Fibroblast of lung (primary cell): ENCODE measurements at regions not wholly inside any gene's neighbourhood (a gene's known extent, or its start where the extent isn't known, plus 50 kb on each side); places are given as distances from the start of the nearest gene placed in this dataset.

Source experiments
- DNase-seq, 2 donors: peaks; one replicate each; pipeline versions ENCODE4 v3.0.0 to v3.0.0-alpha.2; 2010; ENCODE audit warnings: low read depth in 2 of 2
- H2AFZ ChIP-seq: 2 replicates; pipeline ENCODE4 v1.5.1; 2012; ENCODE audit warnings: low read length, control low read depth, inconsistent platforms
- H3K27ac ChIP-seq: 2 replicates; pipeline ENCODE4 v1.5.1; 2011; ENCODE audit warnings: low read length, control low read depth; ENCODE audit not compliant: insufficient read depth
- H3K27me3 ChIP-seq: 2 replicates; pipeline ENCODE4 v1.5.1; 2011; ENCODE audit warnings: mild to moderate bottlenecking, low read length; ENCODE audit not compliant: control insufficient read depth, insufficient read depth
- H3K36me3 ChIP-seq: 2 replicates; pipeline ENCODE4 v1.5.1; 2011; ENCODE audit warnings: low read length; ENCODE audit not compliant: control insufficient read depth, insufficient read depth
- H3K4me1 ChIP-seq: 2 replicates; pipeline ENCODE4 v1.5.1; 2011; ENCODE audit warnings: low read length; ENCODE audit not compliant: control insufficient read depth, insufficient read depth; ENCODE audit errors: extremely low read depth
- H3K4me2 ChIP-seq: 2 replicates; pipeline ENCODE4 v1.5.1; 2011; ENCODE audit warnings: low read length, control low read depth; ENCODE audit not compliant: insufficient read depth; ENCODE audit errors: extremely low read depth
- H3K4me3 ChIP-seq, 4 experiments: fragments of 200-600 bp in 1 of 4; sonication (generic) in 1 of 4; replicated peaks in 1 of 4; 2 replicates each; pipeline ENCODE4 v1.5.1; 2011 to 2016; ENCODE audit warnings: low read length in 4 of 4, low read depth in 3 of 4, mild to moderate bottlenecking in 3 of 4, control low read depth in 2 of 4, inconsistent platforms in 1 of 4, mixed read lengths in 1 of 4; ENCODE audit not compliant: insufficient read depth in 1 of 4; ENCODE audit errors: control extremely low read depth in 1 of 4
- H3K79me2 ChIP-seq: 2 replicates; pipeline ENCODE4 v1.5.1; 2012; ENCODE audit warnings: mild to moderate bottlenecking, low read length, inconsistent platforms; ENCODE audit not compliant: control insufficient read depth, insufficient read depth
- H3K9ac ChIP-seq: 2 replicates; pipeline ENCODE4 v1.5.1; 2011; ENCODE audit warnings: mild to moderate bottlenecking, low read length, control low read depth; ENCODE audit not compliant: insufficient read depth
- H3K9me3 ChIP-seq: 2 replicates; pipeline ENCODE4 v1.5.1; 2012; ENCODE audit warnings: low read depth, low read length; ENCODE audit not compliant: control insufficient read depth, insufficient read depth
- H4K20me1 ChIP-seq: 2 replicates; pipeline ENCODE4 v1.5.1; 2011; ENCODE audit warnings: low read length; ENCODE audit not compliant: control insufficient read depth, insufficient read depth; ENCODE audit errors: extremely low read depth
- EZH2 ChIP-seq: IDR thresholded peaks from 2 replicates; pipeline ENCODE4 v1.5.1; 2012; ENCODE audit warnings: low read length, control low read depth, mild to moderate bottlenecking; ENCODE audit errors: missing control alignments
- TF ChIP-seq, protein P1 (sequence below), 2 donors: IDR thresholded peaks in 1 of 2; conservative IDR thresholded peaks in 1 of 2; 1 replicate in 1 of 2; 2 replicates in 1 of 2; pipeline ENCODE4 v1.5.1; 2011 to 2012; ENCODE audit warnings: low read length in 2 of 2, control low read depth in 1 of 2, inconsistent platforms in 1 of 2, low read depth in 1 of 2, mild to moderate bottlenecking in 1 of 2

DNA sequence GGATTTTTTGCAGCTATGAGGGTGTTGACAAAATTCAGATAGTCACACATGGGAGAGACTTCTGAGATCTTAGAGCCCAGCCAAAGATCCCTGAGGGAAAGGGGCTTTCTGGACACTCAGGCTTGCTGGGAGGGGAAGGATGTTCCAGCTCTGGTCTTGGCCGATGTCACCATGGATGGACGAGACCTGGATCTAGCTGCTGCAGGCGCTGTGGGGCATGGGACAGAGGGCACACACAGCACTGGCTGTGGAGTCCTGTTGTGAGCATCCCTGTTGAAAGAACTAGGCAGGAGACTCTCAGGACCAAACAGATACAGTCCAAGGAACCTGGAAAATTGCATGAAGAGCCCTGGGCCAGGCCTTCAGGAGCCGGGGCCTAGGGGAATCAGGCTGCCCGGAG lies 80.1 kb upstream of the SDK2 start:
- TF ChIP-seq, protein P1, sequence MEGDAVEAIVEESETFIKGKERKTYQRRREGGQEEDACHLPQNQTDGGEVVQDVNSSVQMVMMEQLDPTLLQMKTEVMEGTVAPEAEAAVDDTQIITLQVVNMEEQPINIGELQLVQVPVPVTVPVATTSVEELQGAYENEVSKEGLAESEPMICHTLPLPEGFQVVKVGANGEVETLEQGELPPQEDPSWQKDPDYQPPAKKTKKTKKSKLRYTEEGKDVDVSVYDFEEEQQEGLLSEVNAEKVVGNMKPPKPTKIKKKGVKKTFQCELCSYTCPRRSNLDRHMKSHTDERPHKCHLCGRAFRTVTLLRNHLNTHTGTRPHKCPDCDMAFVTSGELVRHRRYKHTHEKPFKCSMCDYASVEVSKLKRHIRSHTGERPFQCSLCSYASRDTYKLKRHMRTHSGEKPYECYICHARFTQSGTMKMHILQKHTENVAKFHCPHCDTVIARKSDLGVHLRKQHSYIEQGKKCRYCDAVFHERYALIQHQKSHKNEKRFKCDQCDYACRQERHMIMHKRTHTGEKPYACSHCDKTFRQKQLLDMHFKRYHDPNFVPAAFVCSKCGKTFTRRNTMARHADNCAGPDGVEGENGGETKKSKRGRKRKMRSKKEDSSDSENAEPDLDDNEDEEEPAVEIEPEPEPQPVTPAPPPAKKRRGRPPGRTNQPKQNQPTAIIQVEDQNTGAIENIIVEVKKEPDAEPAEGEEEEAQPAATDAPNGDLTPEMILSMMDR (conservative IDR thresholded peaks at IDR 0.05 in 1 of 2, IDR thresholded peaks at IDR 0.05 in 1 of 2; ENCODE audit: low read depth in 1 of 2, low read length in 2 of 2) = no peak
- TF ChIP-seq EZH2 = no peak

DNA sequence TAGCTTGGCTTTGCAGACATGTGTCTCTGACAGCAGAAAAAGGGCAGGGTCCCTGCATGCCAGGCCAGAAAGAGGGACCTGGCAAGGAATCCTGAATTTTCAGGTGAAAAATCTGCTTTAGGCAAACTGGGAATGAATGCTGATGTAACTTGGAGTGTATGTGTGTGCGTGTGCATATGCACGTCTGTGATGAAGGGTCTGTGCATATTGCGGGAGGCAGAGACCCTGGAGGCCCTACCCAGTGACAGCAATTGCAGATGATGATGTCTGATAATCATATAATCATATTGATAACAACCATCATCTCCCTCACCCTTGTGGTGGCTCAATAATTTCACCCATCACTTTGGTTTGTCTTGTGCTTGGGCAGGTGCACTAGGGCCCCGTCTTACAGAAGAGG lies 80.7 kb upstream of the SDK2 start:
- Histone ChIP-seq H3K4me1 (no peaks in the 10 kb centered on the region), H3K9me3 (no peaks in the 10 kb centered on the region), H3K27me3 (no peaks in the 10 kb centered on the region), H3K9ac (no peak overlapping the region), H4K20me1 (no peaks in the 10 kb centered on the region), H3K79me2 (no peaks in the 10 kb centered on the region), H3K27ac (no peak overlapping the region), H3K4me2 (no peak overlapping the region), H2AFZ (no peak overlapping the region), H3K36me3 (no peaks in the 10 kb centered on the region), H3K4me3 (no peak overlapping the region)
- no peak for TF ChIP-seq EZH2
- TF ChIP-seq, protein P1 (conservative IDR thresholded peaks at IDR 0.05 in 1 of 2, IDR thresholded peaks at IDR 0.05 in 1 of 2; ENCODE audit: low read depth in 1 of 2, low read length in 2 of 2) = no peak
- no peak for DNase-seq

More for the DNA sequence above, 80.1 kb upstream of the SDK2 start:
- Histone ChIP-seq H3K4me2 (no peak overlapping the region), H4K20me1 (no peaks in the 10 kb centered on the region), H3K27me3 (no peaks in the 10 kb centered on the region), H3K36me3 (no peaks in the 10 kb centered on the region), H3K79me2 (no peaks in the 10 kb centered on the region), H2AFZ (no peak overlapping the region), H3K27ac (no peak overlapping the region), H3K9me3 (no peaks in the 10 kb centered on the region), H3K4me3 (no peak overlapping the region), H3K9ac (no peak overlapping the region), H3K4me1 (no peaks in the 10 kb centered on the region)
- no peak for DNase-seq

DNA sequence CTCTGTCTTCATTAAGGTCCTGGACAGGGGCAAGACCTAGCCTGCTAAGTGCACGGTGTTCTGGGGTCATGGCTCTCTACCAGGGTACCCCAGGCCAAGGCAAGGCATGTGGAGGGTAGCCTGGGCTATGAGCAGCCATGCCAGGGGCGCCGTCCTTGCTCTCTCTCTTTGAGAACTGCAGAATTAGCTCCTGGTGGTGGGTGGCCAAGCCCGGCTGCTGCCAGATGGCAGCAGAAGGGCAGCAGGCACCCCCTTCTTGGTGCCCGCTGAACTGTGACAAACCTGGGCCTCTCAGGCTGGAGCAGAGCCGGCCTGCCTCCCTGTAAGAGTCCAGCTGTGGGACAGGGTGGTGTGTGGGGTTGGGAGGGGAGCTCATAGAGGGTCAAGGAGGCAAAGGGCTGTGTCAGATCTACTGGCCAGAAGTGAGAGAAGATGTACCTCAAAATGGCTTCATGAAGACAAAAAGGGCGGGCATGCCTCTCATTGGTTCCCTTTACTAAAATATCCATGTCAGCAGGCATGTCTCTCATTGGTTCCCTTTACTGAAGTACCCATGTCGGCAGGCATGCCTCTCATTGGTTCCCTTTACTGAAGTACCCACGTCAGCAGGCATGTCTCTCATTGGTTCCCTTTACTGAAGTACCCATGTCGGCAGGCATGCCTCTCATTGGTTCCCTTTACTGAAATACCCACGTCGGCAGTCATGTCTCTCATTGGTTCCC lies 81.7 kb upstream of the SDK2 start:
- Histone ChIP-seq H3K79me2 (no peaks in the 10 kb centered on the region), H4K20me1 (no peaks in the 10 kb centered on the region), H3K4me1 (no peaks in the 10 kb centered on the region), H3K27me3 (no peaks in the 10 kb centered on the region), H3K36me3 (no peaks in the 10 kb centered on the region), H3K9me3 (no peaks in the 10 kb centered on the region), H3K9ac (no peak overlapping the region), H2AFZ (no peak overlapping the region), H3K4me3 (no peak overlapping the region), H3K27ac (no peak overlapping the region), H3K4me2 (no peak overlapping the region)
- DNase-seq = no peak
- no peak for TF ChIP-seq EZH2
- TF ChIP-seq, protein P1 (conservative IDR thresholded peaks at IDR 0.05 in 1 of 2, IDR thresholded peaks at IDR 0.05 in 1 of 2; ENCODE audit: low read depth in 1 of 2, low read length in 2 of 2) = no peak
